ENCODE measurements at regions not wholly inside any gene's neighbourhood (a gene's known extent, or its start where the extent isn't known, plus 50 kb on each side); places are given as distances from the start of the nearest gene placed in this dataset.

GRCh38 chr5:135122797-135123196, 88.8 kb upstream of the PITX1 start:
- TF ChIP-seq CTCF (IDR thresholded peaks at IDR 0.05; ENCODE audit: borderline replicate concordance, extremely low read depth, low read length, poor library complexity, severe bottlenecking) (no peak), EZH2 (IDR thresholded peaks at IDR 0.05; ENCODE audit: borderline replicate concordance, low read depth, low read length, severe bottlenecking) (no peak)
